Stimulated activated CD4-positive, alpha-beta T cell treated with anti-CD3 and anti-CD28 coated beads, Interleukin-12 subunit alpha, Interleukin-12 subunit beta, amount 100 ng/mL, for 24 hours (primary cell): ENCODE measurements at regions not wholly inside any gene's neighbourhood (a gene's known extent, or its start where the extent isn't known, plus 50 kb on each side); places are given as distances from the start of the nearest gene placed in this dataset.
"Not testable (repeated sequence)": the region's sequence is repeated elsewhere in the genome, so short reads cannot be mapped to it uniquely, and the experiment has no call there.

ENCODE experiments used
- DNase-seq, 2 experiments: peaks; one replicate each; pipeline ENCODE4 v3.0.0-alpha.2; 2020; ENCODE audit warnings: low read depth in 2 of 2

GRCh38 chr10:108362961-108363360 lies 1198.5 kb upstream of the SORCS1 start:
- no peak for DNase-seq

GRCh38 chr10:108362296-108362695 lies 1197.8 kb upstream of the SORCS1 start:
- DNase-seq = no peak

DNA sequence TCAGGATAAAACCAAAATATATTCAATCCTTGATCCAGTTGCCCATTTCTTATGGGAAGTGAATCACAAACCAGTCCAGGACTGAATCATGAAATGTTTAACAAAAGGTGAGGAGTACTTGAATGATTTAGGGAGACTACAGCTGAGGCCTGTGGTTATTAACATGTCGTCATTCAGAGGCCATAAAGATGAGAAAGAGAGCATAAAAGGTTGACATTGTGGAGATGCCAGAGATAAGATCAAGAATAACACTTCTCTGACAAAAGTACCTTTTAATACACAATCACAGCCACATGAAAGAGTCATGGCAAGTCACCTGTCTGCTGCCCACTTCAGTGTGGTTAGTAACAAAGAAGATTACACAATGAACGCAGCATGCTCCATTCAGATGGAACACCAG lies 1195.7 kb upstream of the SORCS1 start:
- no peak for DNase-seq

DNA sequence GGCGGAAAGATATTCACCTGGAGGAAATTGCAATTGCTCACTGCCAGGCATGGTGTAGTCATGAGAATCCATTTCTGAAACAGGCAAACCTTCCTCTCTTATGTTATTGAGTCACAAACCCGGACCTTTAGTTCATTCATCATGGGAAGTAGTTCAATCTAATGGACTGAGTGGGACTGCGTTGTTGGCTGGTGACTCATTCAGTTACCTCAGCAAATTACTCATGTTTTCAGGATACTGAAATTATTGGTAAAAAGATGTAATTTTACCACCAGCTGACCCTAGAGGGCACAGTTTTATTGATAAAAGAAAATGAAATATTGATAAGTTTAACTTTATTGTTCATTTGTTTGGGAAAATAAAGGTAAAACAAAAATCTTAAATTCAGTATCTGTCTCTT lies 1194.4 kb upstream of the SORCS1 start:
- no peak for DNase-seq

DNA sequence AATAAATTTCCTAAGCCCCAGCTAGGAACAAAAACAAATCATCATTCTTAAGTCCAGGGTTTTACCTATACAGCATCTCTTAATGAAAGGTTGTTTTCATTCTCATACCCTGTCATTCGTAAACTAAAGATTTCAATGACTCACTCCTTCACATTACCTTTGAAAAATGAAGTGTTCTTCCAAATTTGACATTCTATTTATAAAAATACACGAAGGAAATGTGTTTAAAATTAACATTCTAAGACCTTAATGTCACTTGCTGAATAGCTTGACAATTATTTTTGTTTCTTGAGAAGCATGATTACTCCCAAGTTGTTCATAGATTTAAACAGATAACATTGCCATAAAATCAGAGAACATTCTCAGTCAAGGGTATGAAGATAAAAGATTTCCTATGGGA lies 1188.3 kb upstream of the SORCS1 start:
- no peak for DNase-seq

DNA sequence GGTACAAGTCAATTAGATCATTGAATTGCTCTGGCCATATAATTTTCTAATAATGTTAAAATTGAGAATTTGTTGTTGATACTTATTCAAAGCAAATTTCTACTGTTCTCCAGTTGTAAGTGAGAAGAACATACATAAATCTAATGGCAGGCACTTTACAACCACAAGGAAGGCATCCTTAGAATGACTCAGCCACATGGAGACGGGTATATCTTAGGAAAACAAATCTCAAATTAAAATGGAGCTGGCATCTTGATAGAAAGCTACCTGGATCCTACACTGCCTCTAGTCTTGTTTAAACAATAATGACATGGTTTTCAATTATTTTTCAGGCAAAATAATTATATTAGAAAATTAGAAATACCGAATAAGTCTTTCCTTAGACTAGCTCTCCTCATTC lies 1183.7 kb upstream of the SORCS1 start:
- DNase-seq = no peak

GRCh38 chr10:108346066-108346465 lies 1181.6 kb upstream of the SORCS1 start:
- DNase-seq = no peak

GRCh38 chr10:108338146-108338545 lies 1173.6 kb upstream of the SORCS1 start:
- no peak for DNase-seq

DNA sequence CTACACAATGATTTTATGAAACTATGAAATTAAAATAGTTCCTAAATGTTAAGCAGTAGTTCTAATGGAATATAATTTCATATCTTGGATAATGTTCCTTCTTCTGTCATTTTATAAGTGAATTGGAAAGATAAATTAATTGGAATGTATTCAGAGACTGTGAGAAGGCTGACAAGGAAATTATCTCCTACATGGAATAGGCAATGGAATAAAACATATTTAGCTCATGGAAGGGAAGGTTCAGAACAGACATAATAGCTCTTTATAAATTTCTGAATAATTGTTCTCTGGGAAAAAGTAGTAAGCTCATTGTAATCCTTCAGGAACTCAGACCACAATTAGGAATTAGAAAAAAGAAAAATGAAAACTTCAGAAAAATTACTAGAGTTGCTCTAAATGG lies 1172.3 kb upstream of the SORCS1 start:
- no peak for DNase-seq

- no peak for DNase-seq
Observed at GRCh38 chr10:108327706-108328105, 1163.2 kb upstream of the SORCS1 start.

DNA sequence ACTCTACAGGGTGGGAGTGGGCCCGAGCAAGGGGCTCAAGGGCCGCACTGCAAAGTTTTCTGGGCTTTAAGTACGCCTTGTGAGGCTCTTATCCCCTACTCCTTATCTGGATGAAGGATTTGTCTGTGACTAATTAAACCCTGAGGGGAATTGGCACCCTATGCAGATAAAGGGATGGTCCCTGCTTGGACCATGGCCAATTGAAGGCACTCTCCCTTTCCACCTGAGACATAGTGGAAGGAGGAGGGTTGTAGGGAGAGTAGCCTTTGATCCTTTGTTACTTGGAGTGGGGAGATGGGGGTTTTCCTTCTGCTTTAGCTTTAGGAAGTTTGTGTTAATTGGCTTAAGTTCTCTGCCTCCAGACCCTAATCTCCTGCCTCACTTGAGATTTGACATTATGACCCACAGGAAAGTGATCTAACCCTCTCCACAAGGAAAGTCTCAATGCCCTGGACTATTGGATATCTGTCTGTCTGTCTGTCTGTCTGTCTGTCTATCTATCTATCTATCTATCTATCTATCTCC lies 1158.8 kb upstream of the SORCS1 start:
- DNase-seq = no peak

DNA sequence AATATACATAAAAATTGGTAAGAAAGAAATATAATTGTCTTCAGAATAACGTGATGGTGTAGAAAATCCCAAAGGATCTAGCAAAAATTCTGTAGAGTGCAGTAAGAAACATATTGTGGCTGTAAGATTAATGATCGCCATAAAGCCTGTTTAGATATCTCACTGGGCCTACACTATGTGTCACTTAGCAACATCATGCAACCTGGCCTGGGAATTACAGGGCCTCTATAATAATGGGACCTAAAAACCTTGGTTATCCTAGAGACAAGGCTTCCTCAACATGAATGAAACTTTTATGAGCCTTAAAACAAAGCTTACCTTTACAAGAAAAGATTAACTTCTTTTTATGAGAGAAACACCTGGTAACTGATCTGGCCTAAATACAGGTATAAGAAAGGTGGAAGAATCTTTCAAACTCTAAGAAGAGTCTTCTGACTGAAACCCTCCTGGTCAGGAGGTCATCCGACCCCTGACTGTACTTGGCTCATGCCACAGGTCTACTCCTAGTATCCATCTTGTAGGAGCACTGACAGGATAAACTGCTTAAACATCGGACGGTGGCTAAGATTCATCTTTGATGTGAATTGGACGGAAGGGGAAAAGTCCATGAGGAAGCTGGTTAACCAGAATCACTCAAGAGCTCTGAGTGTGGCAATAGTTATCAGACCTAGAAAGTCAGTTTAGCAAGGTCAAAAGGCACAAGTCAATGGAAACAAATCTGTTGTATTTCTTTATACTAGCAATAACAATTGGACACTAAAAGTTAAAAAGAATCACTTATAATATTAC lies 1155.1 kb upstream of the SORCS1 start:
- DNase-seq = no peak

DNA sequence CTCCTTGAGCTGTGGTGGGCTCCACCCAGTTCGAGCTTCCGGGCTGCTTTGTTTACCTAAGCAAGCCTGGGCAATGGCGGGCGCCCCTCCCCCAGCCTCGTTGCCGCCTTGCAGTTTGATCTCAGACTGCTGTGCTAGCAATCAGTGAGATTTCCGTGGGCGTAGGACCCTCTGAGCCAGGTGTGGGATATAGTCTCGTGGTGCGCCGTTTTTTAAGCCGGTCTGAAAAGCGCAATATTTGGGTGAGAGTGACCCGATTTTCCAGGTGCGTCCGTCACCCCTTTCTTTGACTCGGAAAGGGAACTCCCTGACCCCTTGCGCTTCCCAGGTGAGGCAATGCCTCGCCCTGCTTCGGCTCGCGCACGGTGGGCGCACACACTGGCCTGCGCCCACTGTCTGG lies 1151.1 kb upstream of the SORCS1 start:
- not testable (repeated sequence) for DNase-seq

DNA sequence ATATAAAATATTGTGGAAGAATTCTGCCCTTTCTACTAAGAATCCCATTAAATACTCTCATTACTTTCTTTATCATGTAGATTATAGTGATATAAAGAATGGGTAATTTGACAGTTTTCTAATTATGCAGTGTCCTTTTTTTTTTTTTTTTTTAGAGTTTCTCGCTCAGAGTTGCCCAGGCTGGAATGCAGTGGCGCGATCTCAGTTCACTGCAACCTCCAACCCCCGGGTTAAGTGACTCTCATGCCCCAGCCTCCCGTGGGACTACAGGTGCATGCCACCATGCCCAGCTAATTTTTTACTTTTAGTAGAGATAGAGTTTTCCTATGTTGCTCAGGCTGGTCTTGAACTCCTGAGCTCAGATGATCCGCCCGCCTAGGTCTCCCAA lies 1143.4 kb upstream of the SORCS1 start:
- DNase-seq = no peak

DNA sequence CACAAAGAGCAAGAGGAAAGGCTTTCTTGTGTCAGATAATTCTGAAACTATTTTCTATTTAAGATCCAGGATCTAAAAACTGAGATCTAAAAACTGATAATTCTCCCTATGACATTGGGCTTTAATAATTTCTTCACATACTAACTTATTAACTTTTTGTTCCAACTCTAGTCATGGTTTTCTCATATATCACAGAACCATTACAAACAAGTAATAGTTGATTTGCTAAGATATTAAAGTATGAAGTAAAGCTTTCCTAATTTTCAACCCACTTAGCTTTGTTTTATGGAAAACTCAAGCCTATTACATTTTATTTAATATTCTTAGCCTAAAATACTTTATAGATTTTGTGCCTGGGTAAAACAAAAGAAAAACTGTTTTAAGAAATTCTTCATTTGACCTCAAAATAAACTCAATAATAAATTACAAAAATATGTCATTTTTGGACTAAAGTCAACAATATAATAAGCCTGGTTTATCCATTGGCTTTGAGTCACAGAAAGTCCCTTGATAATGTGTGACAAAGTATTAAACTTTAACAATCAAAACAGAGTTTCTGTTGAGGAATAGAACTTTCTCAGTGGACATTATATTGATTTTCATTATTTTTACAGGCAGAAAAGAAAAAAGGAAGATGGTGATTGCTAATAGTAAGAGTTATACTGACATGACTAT lies 1142.9 kb upstream of the SORCS1 start:
- no peak for DNase-seq

DNA sequence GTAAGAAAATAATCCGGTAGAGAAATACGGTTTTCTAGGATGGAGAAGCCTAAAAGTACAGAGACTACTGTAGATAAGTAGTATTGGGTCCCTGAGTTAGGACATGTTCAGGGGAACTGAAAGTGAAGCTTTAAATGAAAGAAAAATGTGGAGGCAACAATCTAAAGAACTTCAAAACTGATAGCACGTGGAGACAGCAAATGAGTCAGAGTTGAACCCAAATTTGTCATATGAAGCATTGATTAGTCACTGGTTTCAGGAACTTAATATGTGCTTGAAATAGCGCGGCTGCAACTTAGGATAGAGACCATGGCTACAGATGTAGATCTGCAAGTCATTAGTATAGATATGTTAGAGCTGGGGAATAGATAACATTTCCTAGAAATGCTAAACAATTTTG lies 1138.6 kb upstream of the SORCS1 start:
- no peak for DNase-seq

DNA sequence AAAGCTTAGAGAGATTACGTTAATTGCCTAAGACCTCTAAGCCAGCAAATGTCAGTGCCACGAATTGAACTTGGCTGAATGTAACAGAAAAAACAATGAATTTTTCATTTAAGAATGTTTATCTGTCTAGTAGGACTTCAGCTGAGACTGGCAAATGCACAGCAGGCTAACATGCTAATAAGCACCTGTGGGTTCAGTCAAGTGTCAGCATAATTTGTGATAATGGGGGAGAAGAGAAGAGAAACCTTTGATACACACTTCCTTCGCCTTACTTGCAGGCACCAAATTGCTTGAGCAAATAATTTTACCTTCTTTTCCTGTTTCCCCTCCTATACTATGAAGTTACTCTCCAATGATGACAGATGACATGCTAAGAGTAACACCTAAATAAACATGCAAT lies 1136.5 kb upstream of the SORCS1 start:
- DNase-seq = no peak

DNA sequence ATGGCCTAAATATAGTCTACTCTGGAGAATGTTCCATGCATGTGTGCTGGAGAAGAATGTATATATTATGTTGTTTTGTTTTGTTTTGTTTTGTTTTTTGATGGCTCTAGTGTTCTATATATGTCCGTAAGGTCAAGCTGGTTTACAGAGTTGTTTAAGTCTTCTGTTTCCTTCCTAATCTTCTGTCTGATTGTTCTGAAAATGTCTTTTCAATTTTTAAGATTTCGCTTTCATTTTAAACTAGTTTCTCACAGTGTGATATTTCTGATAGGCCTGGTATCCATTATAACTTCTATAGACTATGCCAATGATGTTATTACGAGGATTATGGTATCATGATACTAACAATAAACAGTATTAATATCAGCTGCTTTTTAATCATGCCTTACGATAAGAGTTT lies 1126.3 kb upstream of the SORCS1 start:
- DNase-seq = no peak

- no peak for DNase-seq
Observed at GRCh38 chr10:108275895-108276685, 1111.6 kb upstream of the SORCS1 start.

GRCh38 chr10:108260383-108260906 lies 1095.9 kb upstream of the SORCS1 start:
- DNase-seq = no peak

DNA sequence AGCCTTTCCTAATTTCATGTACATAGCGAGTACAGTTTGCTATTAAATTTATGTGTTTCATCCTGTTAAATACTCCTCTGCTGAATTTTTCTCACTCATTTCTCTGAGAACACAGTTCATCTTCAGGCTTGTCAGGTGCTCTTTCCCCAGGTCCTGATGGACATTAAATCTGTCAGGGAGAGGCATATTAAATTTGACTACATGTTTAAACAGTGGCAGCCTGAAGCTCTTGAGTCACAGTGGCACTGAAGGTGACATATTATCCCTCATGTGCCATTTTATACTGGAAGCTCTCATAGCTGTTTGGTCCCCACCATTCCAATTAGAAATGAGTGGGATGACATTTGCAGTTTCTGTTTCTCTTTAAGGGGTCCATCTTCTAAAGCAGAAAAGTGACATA lies 1089.6 kb upstream of the SORCS1 start:
- no peak for DNase-seq

DNA sequence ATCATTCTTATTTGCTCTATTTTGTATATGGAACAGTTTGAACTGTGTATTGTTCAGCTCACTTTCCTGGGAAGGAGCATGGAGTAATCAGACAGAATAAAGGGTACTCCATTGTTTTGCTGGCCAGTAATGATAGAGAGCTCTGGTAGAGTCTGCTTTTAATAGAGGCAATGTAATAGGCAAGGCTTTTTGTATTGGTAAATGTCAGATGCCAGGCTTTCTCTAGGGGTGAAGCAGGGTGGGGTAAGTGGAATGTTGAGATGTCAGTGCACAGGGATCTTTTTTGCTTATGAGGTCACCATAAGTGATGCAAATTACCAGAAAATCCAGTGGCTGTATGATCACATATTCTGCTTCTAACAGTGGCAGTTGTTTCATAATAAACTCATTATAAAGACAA lies 1088.3 kb upstream of the SORCS1 start:
- no peak for DNase-seq
